Activated CD8-positive, alpha-beta T cell treated with anti-CD3 and anti-CD28 coated beads, Interleukin-2, amount 10 ng/mL, durations not matched to agents 7 days and 5 days (primary cell): ENCODE measurements at regions not wholly inside any gene's neighbourhood (a gene's known extent, or its start where the extent isn't known, plus 50 kb on each side); places are given as distances from the start of the nearest gene placed in this dataset.

Experiments used
- ATAC-seq: fragments of 150-1000 bp; cut with Tn5 transposase; one replicate; pipeline ENCODE4 v1.10.0; 2021; ENCODE audit warnings: moderate library complexity
- CTCF ChIA-PET: fragments of 350-600 bp; sonication (Branson Sonifier 250); formaldehyde crosslinking; loops from one replicate; lab custom pipeline; 2021; ENCODE audit warnings: antibody characterized with exemption; lab: Charles Lee
- POLR2A ChIA-PET: fragments of 350-600 bp; sonication (Branson Sonifier 250); formaldehyde crosslinking; loops from one replicate; lab custom pipeline; 2021; ENCODE audit warnings: antibody characterized with exemption; lab: Charles Lee
- DNase-seq: peaks from one replicate; pipeline ENCODE4 v3.0.0-alpha.2; 2020
- H3K27ac Mint-ChIP-seq: one replicate; pipeline ENCODE4 v1.8.0; 2021; ENCODE audit warnings: mild to moderate bottlenecking, mixed read lengths
- H3K27me3 Mint-ChIP-seq: one replicate; pipeline ENCODE4 v1.8.0; 2021; ENCODE audit warnings: low read depth, mixed read lengths
- H3K36me3 Mint-ChIP-seq: one replicate; pipeline ENCODE4 v1.8.0; 2021; ENCODE audit warnings: low read depth, mixed read lengths
- H3K4me1 Mint-ChIP-seq: one replicate; pipeline ENCODE4 v1.8.0; 2021; ENCODE audit warnings: low read depth, mixed read lengths
- H3K4me3 Mint-ChIP-seq: one replicate; pipeline ENCODE4 v1.8.0; 2021; ENCODE audit warnings: mild to moderate bottlenecking, mixed read lengths
- H3K9me3 Mint-ChIP-seq: one replicate; pipeline ENCODE4 v1.8.0; 2022; ENCODE audit warnings: mixed read lengths; ENCODE audit not compliant: insufficient read depth

DNA sequence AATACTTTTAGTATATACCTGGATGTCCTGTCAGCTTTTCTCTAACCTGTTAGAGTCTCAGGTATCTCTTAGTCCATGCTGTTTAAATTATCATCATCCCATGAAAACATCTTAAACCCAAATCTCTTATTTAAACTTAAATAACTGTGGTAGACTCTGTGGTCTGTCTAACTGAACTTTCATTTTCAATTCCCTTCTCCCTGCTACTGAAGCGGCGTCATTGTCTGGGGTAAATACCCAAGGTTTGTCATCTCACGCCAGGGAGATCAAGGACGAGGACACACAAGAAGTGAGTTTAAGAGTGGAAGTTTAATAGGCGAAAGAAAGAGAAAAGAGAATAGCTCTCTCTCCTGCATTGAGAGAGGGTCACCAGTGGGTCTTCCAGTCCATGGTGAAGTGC lies 804.4 kb upstream of the CELF2 start:
- CTCF ChIA-PET = no interaction called here
- Mint-ChIP-seq H3K27ac (no peak overlapping the region), H3K27me3 (no peaks in the 10 kb centered on the region), H3K4me3 (no peak overlapping the region), H3K9me3 (no peaks in the 10 kb centered on the region), H3K4me1 (no peaks in the 10 kb centered on the region), H3K36me3 (no peaks in the 10 kb centered on the region)
- POLR2A ChIA-PET = interaction anchor here (0.8 kb wide), 1 partner anchor 39 kb away, joined by 3 read pairs; no protein-coding TSS in a partner anchor
- no peak for DNase-seq
- no peak for ATAC-seq

GRCh38 chr10:10222304-10222841 lies 795.3 kb upstream of the CELF2 start:
- DNase-seq (no peak), ATAC-seq (no peak)
- no peaks in the 10 kb centered on the region for H3K36me3 Mint-ChIP-seq
- H3K4me3 Mint-ChIP-seq = no peak overlapping the region
- CTCF ChIA-PET = no interaction called here
- no peaks in the 10 kb centered on the region for H3K27me3 Mint-ChIP-seq
- H3K9me3 Mint-ChIP-seq = no peaks in the 10 kb centered on the region
- POLR2A ChIA-PET = no interaction called here
- no peak overlapping the region for H3K27ac Mint-ChIP-seq
- no peaks in the 10 kb centered on the region for H3K4me1 Mint-ChIP-seq

- Mint-ChIP-seq H3K36me3 (no peaks in the 10 kb centered on the region), H3K27me3 (no peaks in the 10 kb centered on the region), H3K9me3 (no peaks in the 10 kb centered on the region), H3K4me3 (no peak overlapping the region), H3K4me1 (no peaks in the 10 kb centered on the region), H3K27ac (no peak overlapping the region)
- ATAC-seq = no peak
- ChIA-PET POLR2A (no interaction called here), CTCF (no interaction called here)
- no peak for DNase-seq
Observed at GRCh38 chr10:10223131-10223530, 794.5 kb upstream of the CELF2 start.

DNA sequence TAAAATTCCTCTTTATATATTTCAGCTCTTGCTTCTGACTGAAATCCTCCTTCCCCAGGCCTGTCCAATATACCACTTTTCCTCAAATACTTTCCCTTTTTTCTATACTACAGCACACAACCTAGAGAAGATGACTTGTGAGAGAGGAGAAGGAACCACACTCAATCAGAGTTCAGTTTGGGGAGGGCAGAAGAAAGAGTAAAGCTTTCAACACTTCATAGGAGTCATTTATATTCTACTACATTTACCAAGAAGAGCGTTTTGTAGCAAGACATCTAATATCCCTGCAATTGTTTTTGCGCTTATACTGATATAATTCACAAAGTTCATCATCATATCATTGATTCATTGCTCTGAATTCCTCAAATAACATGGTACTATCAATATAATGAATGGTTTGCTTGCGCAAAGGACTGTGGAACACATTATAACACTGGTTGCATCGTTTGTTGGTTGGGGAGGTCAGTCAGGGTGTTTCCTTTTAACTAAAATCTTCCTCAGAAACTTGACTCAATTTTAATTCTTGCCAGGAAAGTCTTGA lies 792.5 kb upstream of the CELF2 start:
- Mint-ChIP-seq H3K36me3 (no peaks in the 10 kb centered on the region), H3K27ac (no peak overlapping the region), H3K4me1 (no peaks in the 10 kb centered on the region), H3K27me3 (no peaks in the 10 kb centered on the region), H3K9me3 (no peaks in the 10 kb centered on the region), H3K4me3 (no peak overlapping the region)
- ChIA-PET CTCF (no interaction called here), POLR2A (no interaction called here)
- DNase-seq = no peak
- ATAC-seq = no peak

- no peak overlapping the region for H3K4me3 Mint-ChIP-seq
- no peaks in the 10 kb centered on the region for H3K27me3 Mint-ChIP-seq
- H3K4me1 Mint-ChIP-seq = no peaks in the 10 kb centered on the region
- no peaks in the 10 kb centered on the region for H3K36me3 Mint-ChIP-seq
- CTCF ChIA-PET = no interaction called here
- DNase-seq (no peak), ATAC-seq (no peak)
- POLR2A ChIA-PET = no interaction called here
- no peaks in the 10 kb centered on the region for H3K9me3 Mint-ChIP-seq
- no peak overlapping the region for H3K27ac Mint-ChIP-seq
Observed at GRCh38 chr10:10233229-10233628, 784.4 kb upstream of the CELF2 start.

DNA sequence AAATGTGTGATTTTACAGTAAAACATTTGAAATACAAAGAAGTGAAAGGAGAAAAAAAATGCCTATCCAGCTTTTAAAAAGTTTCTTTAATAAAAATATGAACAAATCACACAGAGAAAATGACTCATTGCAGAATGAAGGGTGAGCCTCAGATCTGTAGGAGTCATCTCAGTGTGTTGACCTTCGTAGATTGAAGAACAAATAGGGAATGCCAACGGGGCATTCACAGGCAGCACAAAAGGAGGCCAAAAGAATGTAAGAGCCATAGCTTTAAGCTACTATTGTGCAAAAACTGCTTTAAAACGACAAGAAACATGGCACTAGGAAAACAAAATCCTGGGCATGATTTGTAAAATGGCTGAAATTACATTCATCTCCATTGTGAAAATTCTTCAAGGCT lies 782.7 kb upstream of the CELF2 start:
- H3K4me3 Mint-ChIP-seq = no peak overlapping the region
- ChIA-PET CTCF (no interaction called here), POLR2A (no interaction called here)
- no peaks in the 10 kb centered on the region for H3K27me3 Mint-ChIP-seq
- ATAC-seq = no peak
- DNase-seq = no peak
- no peaks in the 10 kb centered on the region for H3K9me3 Mint-ChIP-seq
- no peak overlapping the region for H3K27ac Mint-ChIP-seq
- H3K4me1 Mint-ChIP-seq = no peaks in the 10 kb centered on the region
- no peaks in the 10 kb centered on the region for H3K36me3 Mint-ChIP-seq

DNA sequence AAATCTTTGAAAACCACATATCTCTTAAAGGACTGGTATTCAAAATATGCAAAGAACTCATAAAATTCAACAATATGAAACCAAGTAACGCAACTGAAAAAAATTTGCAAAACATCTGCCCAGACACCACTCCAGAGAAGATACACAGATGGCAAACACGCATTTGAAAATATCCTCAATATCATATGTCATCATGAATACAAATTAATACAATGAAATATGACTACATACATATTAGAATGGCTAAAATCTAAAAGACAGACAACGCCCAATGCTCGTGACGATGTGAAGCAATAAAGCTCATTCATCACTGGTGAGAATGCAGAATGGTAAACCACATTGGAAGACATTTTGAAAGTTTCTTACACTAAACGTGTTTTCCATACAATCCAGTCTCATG lies 770.1 kb upstream of the CELF2 start:
- H3K36me3 Mint-ChIP-seq = no peaks in the 10 kb centered on the region
- H3K9me3 Mint-ChIP-seq = peaks cover 6% of the 10 kb centered on the region
- no peak overlapping the region for H3K4me3 Mint-ChIP-seq
- no peaks in the 10 kb centered on the region for H3K4me1 Mint-ChIP-seq
- ChIA-PET CTCF (interaction anchor here (0.6 kb wide), 1 partner anchor 552 kb away, joined by 4 read pairs; no protein-coding TSS in a partner anchor), POLR2A (no interaction called here)
- DNase-seq (no peak), ATAC-seq (no peak)
- H3K27ac Mint-ChIP-seq = no peak overlapping the region
- H3K27me3 Mint-ChIP-seq = no peaks in the 10 kb centered on the region

DNA sequence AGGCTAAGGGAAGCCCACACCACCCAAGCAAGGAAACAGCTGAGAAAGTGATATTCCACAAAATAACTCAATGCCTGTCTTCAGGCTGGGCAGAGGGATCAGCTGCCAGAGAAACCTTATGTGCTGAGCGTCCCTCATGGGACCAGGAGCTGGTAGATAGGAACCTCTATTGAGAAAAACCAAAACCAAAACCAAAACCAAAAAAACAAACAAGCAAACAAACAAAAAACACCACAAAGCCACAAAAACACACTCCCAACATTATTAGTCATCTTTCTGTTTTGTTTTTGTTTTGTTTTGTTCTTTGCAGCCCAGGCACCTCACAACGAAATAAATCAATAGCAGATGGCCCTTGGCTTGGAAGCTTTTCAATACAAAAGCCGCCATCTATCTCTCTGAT lies 760.8 kb upstream of the CELF2 start:
- no peaks in the 10 kb centered on the region for H3K4me1 Mint-ChIP-seq
- DNase-seq = no peak
- ChIA-PET POLR2A (no interaction called here), CTCF (no interaction called here)
- no peak overlapping the region for H3K27ac Mint-ChIP-seq
- H3K4me3 Mint-ChIP-seq = no peak overlapping the region
- no peaks in the 10 kb centered on the region for H3K36me3 Mint-ChIP-seq
- ATAC-seq = no peak
- H3K27me3 Mint-ChIP-seq = no peaks in the 10 kb centered on the region
- H3K9me3 Mint-ChIP-seq = no peaks in the 10 kb centered on the region

DNA sequence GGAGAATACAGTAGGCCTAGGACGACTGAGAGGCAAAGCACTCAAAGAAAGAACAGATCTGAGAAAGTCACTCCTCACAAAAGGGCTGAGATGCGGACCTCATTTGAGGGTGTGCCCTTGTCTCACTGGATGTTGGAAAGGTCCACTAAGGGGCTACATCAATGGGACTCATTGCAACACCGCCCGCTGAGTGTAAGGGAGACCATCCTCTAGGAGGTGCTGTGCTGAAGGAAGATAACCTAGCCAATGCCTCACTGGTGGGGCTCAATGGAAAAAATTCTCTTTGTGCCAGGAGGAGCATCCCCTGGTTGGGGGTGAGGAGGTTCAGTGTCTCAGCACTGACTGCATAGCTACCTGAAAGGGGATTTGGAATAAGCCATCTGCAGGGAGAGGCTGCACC lies 758.7 kb upstream of the CELF2 start:
- Mint-ChIP-seq H3K4me1 (no peaks in the 10 kb centered on the region), H3K4me3 (no peak overlapping the region), H3K36me3 (no peaks in the 10 kb centered on the region), H3K27me3 (no peaks in the 10 kb centered on the region), H3K27ac (no peak overlapping the region), H3K9me3 (no peaks in the 10 kb centered on the region)
- DNase-seq (no peak), ATAC-seq (no peak)
- ChIA-PET POLR2A (no interaction called here), CTCF (no interaction called here)

DNA sequence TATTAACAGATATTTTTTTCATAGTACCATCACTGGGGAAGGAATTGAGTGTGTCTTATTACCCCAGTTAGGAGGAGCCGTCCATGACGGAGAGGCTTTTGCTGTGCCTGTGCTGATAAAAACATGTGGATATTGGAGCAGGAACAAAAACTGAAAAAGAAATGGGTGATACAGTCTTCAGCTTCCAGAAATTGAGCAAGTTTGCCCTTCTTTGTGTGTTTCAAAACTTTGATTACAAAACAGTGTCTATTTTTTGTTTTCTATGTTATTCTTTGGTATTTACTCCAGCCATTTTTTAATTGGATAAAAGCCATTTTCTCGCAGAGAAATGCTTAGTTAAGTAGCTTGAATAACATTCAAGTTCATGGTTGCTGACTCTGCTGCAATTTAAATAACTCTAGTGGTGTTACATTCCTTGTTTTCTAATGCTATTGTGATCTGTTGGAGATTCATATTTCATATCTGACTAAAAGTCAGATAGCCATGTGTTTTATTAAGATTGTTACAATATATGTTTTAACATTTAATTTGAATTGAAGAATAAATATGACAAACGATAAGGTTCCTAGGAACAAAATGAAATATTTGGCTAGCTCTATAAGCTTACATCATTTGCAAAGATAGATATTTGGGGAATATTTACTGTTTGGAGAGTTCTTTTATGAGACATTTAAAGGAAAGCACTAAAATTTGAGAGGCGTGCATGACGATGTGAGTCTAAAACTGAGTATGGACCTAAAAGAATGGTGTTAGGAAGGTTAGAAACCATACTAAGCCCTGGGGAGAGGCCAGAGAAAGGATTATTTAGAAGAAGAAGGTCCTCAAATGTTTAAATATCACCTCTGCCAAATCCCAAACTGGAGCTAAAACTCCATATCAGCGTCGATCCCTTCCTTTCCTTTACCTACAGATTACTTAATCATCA lies 747.3 kb upstream of the CELF2 start:
- CTCF ChIA-PET = no interaction called here

GRCh38 chr10:10271639-10272192 lies 746.0 kb upstream of the CELF2 start:
- Mint-ChIP-seq H3K9me3 (no peaks in the 10 kb centered on the region), H3K36me3 (no peaks in the 10 kb centered on the region), H3K4me3 (no peak overlapping the region), H3K27ac (no peak overlapping the region), H3K27me3 (no peaks in the 10 kb centered on the region), H3K4me1 (no peaks in the 10 kb centered on the region)
- ChIA-PET CTCF (no interaction called here), POLR2A (no interaction called here)
- no peak for DNase-seq
- no peak for ATAC-seq

More for the DNA sequence above, 747.3 kb upstream of the CELF2 start:
- POLR2A ChIA-PET = no interaction called here
- no peak for ATAC-seq
- H3K27me3 Mint-ChIP-seq = no peaks in the 10 kb centered on the region
- no peak overlapping the region for H3K27ac Mint-ChIP-seq
- H3K4me3 Mint-ChIP-seq = no peak overlapping the region
- no peaks in the 10 kb centered on the region for H3K9me3 Mint-ChIP-seq
- H3K36me3 Mint-ChIP-seq = no peaks in the 10 kb centered on the region
- no peak for DNase-seq
- no peaks in the 10 kb centered on the region for H3K4me1 Mint-ChIP-seq

DNA sequence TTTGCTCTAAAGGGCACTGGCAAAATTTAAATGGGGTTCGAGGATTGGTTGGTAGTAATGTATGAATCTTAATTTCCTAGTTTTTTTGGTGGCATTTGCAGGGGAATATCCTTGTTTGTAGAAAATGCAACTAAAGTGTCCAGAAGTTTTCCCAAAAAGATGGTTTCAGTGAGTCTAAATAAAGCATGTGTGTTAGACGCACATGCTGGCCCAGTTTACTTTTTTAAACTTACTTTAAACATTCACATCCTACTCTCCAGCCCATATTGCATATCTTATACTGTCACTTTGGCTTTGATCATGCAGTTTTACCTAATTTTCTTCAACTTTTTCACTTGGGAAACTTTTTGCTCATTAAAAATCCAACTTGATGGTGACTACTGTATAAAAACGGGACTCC lies 744.0 kb upstream of the CELF2 start:
- CTCF ChIA-PET = no interaction called here
- H3K27ac Mint-ChIP-seq = no peak overlapping the region
- no peaks in the 10 kb centered on the region for H3K27me3 Mint-ChIP-seq
- H3K4me3 Mint-ChIP-seq = no peak overlapping the region
- POLR2A ChIA-PET = no interaction called here
- no peaks in the 10 kb centered on the region for H3K4me1 Mint-ChIP-seq
- DNase-seq = no peak
- no peaks in the 10 kb centered on the region for H3K9me3 Mint-ChIP-seq
- H3K36me3 Mint-ChIP-seq = no peaks in the 10 kb centered on the region
- no peak for ATAC-seq
